Mucosa of rectum (tissue), 2 donors: ENCODE measurements at regions not wholly inside any gene's neighbourhood (a gene's known extent, or its start where the extent isn't known, plus 50 kb on each side); places are given as distances from the start of the nearest gene placed in this dataset.

Source experiments
- H3K27ac ChIP-seq, 2 donors: one replicate each; pipeline ENCODE4 v1.7.0; 2013; ENCODE audit warnings: inconsistent platforms in 2 of 2, low read depth in 2 of 2, low read length in 2 of 2
- H3K27me3 ChIP-seq, 2 donors: one replicate each; pipeline ENCODE4 v1.7.0; 2013; ENCODE audit warnings: low read length in 2 of 2; ENCODE audit not compliant: control insufficient read depth in 2 of 2, insufficient read depth in 2 of 2
- H3K36me3 ChIP-seq, 2 donors: one replicate each; pipeline ENCODE4 v1.7.0; 2013; ENCODE audit warnings: low read length in 2 of 2; ENCODE audit not compliant: control insufficient read depth in 2 of 2, insufficient read depth in 2 of 2
- H3K4me1 ChIP-seq, 2 donors: one replicate each; pipeline ENCODE4 v1.7.0; 2013; ENCODE audit warnings: low read length in 2 of 2, mild to moderate bottlenecking in 1 of 2; ENCODE audit not compliant: control insufficient read depth in 2 of 2, insufficient read depth in 2 of 2
- H3K4me3 ChIP-seq, 2 donors: one replicate each; pipeline ENCODE4 v1.7.0; 2013; ENCODE audit warnings: low read length in 2 of 2
- H3K9ac ChIP-seq, 2 donors: one replicate each; pipeline ENCODE4 v1.7.0; 2013; ENCODE audit warnings: low read length in 2 of 2, low read depth in 1 of 2, mild to moderate bottlenecking in 1 of 2
- H3K9me3 ChIP-seq, 2 donors: one replicate each; pipeline ENCODE4 v1.7.0; 2013; ENCODE audit warnings: low read length in 2 of 2; ENCODE audit not compliant: control insufficient read depth in 2 of 2
- donor health status: healthy.
- donor health status: Normal muscosa, but diverticular disease.

- no peaks in the 10 kb centered on the region for H3K9me3 ChIP-seq
- H3K4me3 ChIP-seq: no peak overlapping the region
- no peak overlapping the region for H3K27ac ChIP-seq
- H3K36me3 ChIP-seq: no peaks in the 10 kb centered on the region
- no peaks in the 10 kb centered on the region for H3K27me3 ChIP-seq
- H3K9ac ChIP-seq: no peak overlapping the region
- H3K4me1 ChIP-seq: no peaks in the 10 kb centered on the region
These were observed 300.8 kb upstream of the LYPLAL1 start for GRCh38 chr1:218872928-218873327.

GRCh38 chr1:218874313-218874712, 299.4 kb upstream of the LYPLAL1 start:
- no peak overlapping the region for H3K9ac ChIP-seq

GRCh38 chr1:218874801-218875400, 298.8 kb upstream of the LYPLAL1 start:
- Histone ChIP-seq H3K9ac (no peak overlapping the region), H3K4me1 (no peaks in the 10 kb centered on the region), H3K27me3 (no peaks in the 10 kb centered on the region), H3K36me3 (no peaks in the 10 kb centered on the region), H3K4me3 (no peak overlapping the region), H3K27ac (no peak overlapping the region), H3K9me3 (no peaks in the 10 kb centered on the region)

More at GRCh38 chr1:218874313-218874712, 299.4 kb upstream of the LYPLAL1 start:
- Histone ChIP-seq H3K4me1 (no peaks in the 10 kb centered on the region), H3K4me3 (no peak overlapping the region), H3K27me3 (no peaks in the 10 kb centered on the region), H3K9me3 (no peaks in the 10 kb centered on the region), H3K27ac (no peak overlapping the region), H3K36me3 (no peaks in the 10 kb centered on the region)

- Histone ChIP-seq H3K4me3 (no peak overlapping the region), H3K27ac (no peak overlapping the region), H3K4me1 (no peaks in the 10 kb centered on the region), H3K36me3 (no peaks in the 10 kb centered on the region), H3K9ac (no peak overlapping the region), H3K27me3 (no peaks in the 10 kb centered on the region), H3K9me3 (no peaks in the 10 kb centered on the region)
These were observed 295.3 kb upstream of the LYPLAL1 start for GRCh38 chr1:218878369-218878768.

GRCh38 chr1:218880484-218881060, 293.1 kb upstream of the LYPLAL1 start:
- no peak overlapping the region for H3K9ac ChIP-seq
- H3K36me3 ChIP-seq: no peaks in the 10 kb centered on the region
- H3K27ac ChIP-seq: no peak overlapping the region
- H3K4me1 ChIP-seq: no peaks in the 10 kb centered on the region
- H3K4me3 ChIP-seq: no peak overlapping the region
- no peaks in the 10 kb centered on the region for H3K27me3 ChIP-seq
- H3K9me3 ChIP-seq: no peaks in the 10 kb centered on the region

- Histone ChIP-seq H3K9ac (no peak overlapping the region), H3K27me3 (no peaks in the 10 kb centered on the region), H3K27ac (no peak overlapping the region), H3K4me3 (no peak overlapping the region), H3K4me1 (no peaks in the 10 kb centered on the region), H3K36me3 (no peaks in the 10 kb centered on the region), H3K9me3 (no peaks in the 10 kb centered on the region)
These were observed 291.2 kb upstream of the LYPLAL1 start for GRCh38 chr1:218882454-218882853.

- Histone ChIP-seq H3K27ac (no peak overlapping the region), H3K36me3 (no peaks in the 10 kb centered on the region), H3K9me3 (no peaks in the 10 kb centered on the region), H3K4me3 (no peak overlapping the region), H3K4me1 (no peaks in the 10 kb centered on the region), H3K27me3 (no peaks in the 10 kb centered on the region), H3K9ac (no peak overlapping the region)
These were observed 287.4 kb upstream of the LYPLAL1 start for GRCh38 chr1:218886101-218886871.

GRCh38 chr1:218887141-218887925, 286.3 kb upstream of the LYPLAL1 start:
- Histone ChIP-seq H3K36me3 (no peaks in the 10 kb centered on the region), H3K27me3 (no peaks in the 10 kb centered on the region), H3K9ac (no peak overlapping the region), H3K27ac (no peak overlapping the region), H3K9me3 (no peaks in the 10 kb centered on the region), H3K4me1 (no peaks in the 10 kb centered on the region), H3K4me3 (no peak overlapping the region)

- Histone ChIP-seq H3K27ac (no peak overlapping the region), H3K36me3 (no peaks in the 10 kb centered on the region), H3K9ac (no peak overlapping the region), H3K9me3 (no peaks in the 10 kb centered on the region), H3K27me3 (no peaks in the 10 kb centered on the region), H3K4me1 (no peaks in the 10 kb centered on the region), H3K4me3 (no peak overlapping the region)
These were observed 283.2 kb upstream of the LYPLAL1 start for GRCh38 chr1:218890451-218890850.

- Histone ChIP-seq H3K9ac (no peak overlapping the region), H3K4me1 (no peaks in the 10 kb centered on the region), H3K36me3 (no peaks in the 10 kb centered on the region), H3K27ac (no peak overlapping the region), H3K9me3 (no peaks in the 10 kb centered on the region), H3K27me3 (no peaks in the 10 kb centered on the region), H3K4me3 (no peak overlapping the region)
These were observed 282.1 kb upstream of the LYPLAL1 start for GRCh38 chr1:218891577-218891976.
